Skin epidermis (tissue), 12 donors: ENCODE measurements at regions not wholly inside any gene's neighbourhood (a gene's known extent, or its start where the extent isn't known, plus 50 kb on each side); places are given as distances from the start of the nearest gene placed in this dataset.
"Not testable (repeated sequence)": the region's sequence is repeated elsewhere in the genome, so short reads cannot be mapped to it uniquely, and the experiment has no call there.

Experiments
- H3K27ac ChIP-seq, 21 experiments: fragments of 200-600 bp; sonication (generic) in 11 of 21; one replicate each; pipeline ENCODE4 v1.5.0; 2020; ENCODE audit warnings: mild to moderate bottlenecking in 3 of 21, inconsistent platforms in 2 of 21, moderate library complexity in 2 of 21
- H3K4me3 ChIP-seq, 7 experiments: fragments of 200-600 bp; sonication (generic) in 2 of 7; one replicate each; pipeline ENCODE4 v1.5.0; 2020; ENCODE audit warnings: inconsistent platforms in 2 of 7, mild to moderate bottlenecking in 2 of 7, moderate library complexity in 1 of 7

GRCh38 chr10:33832124-33832787 lies 497.8 kb upstream of the NRP1 start:
- no peak overlapping the region for H3K27ac ChIP-seq
- H3K4me3 ChIP-seq: no peak overlapping the region

- Histone ChIP-seq H3K4me3 (no peak overlapping the region), H3K27ac (no peak overlapping the region)
Observed at GRCh38 chr10:33831591-33831990, 497.1 kb upstream of the NRP1 start.

GRCh38 chr10:33829899-33830298 lies 495.4 kb upstream of the NRP1 start:
- H3K4me3 ChIP-seq, H3K27ac ChIP-seq: not testable (repeated sequence)

- Histone ChIP-seq H3K27ac (no peak overlapping the region), H3K4me3 (no peak overlapping the region)
Observed at GRCh38 chr10:33828592-33828991, 494.1 kb upstream of the NRP1 start.

- Histone ChIP-seq H3K27ac (no peak overlapping the region), H3K4me3 (no peak overlapping the region)
Observed at GRCh38 chr10:33826186-33826585, 491.7 kb upstream of the NRP1 start.

GRCh38 chr10:33822774-33823173 lies 488.3 kb upstream of the NRP1 start:
- Histone ChIP-seq H3K4me3 (no peak overlapping the region), H3K27ac (no peak overlapping the region)

- H3K27ac ChIP-seq: no peak overlapping the region
Observed at GRCh38 chr10:33820531-33820930, 486.1 kb upstream of the NRP1 start.

GRCh38 chr10:33819206-33819605 lies 484.7 kb upstream of the NRP1 start:
- Histone ChIP-seq H3K27ac (no peak overlapping the region), H3K4me3 (no peak overlapping the region)

More at GRCh38 chr10:33820531-33820930, 486.1 kb upstream of the NRP1 start:
- H3K4me3 ChIP-seq: no peak overlapping the region

- no peak overlapping the region for H3K27ac ChIP-seq
Observed at GRCh38 chr10:33818343-33818742, 483.9 kb upstream of the NRP1 start.

GRCh38 chr10:33817605-33818004 lies 483.1 kb upstream of the NRP1 start:
- Histone ChIP-seq H3K27ac (no peak overlapping the region), H3K4me3 (no peak overlapping the region)

More at GRCh38 chr10:33818343-33818742, 483.9 kb upstream of the NRP1 start:
- H3K4me3 ChIP-seq: no peak overlapping the region

GRCh38 chr10:33815776-33816175 lies 481.3 kb upstream of the NRP1 start:
- Histone ChIP-seq H3K4me3 (no peak overlapping the region), H3K27ac (no peak overlapping the region)

GRCh38 chr10:33813871-33814270 lies 479.4 kb upstream of the NRP1 start:
- Histone ChIP-seq H3K27ac (no peak overlapping the region), H3K4me3 (no peak overlapping the region)

- no peak overlapping the region for H3K4me3 ChIP-seq
- H3K27ac ChIP-seq: no peak overlapping the region
Observed at GRCh38 chr10:33813415-33813814, 478.9 kb upstream of the NRP1 start.

GRCh38 chr10:33812586-33812985 lies 478.1 kb upstream of the NRP1 start:
- Histone ChIP-seq H3K4me3 (no peak overlapping the region), H3K27ac (no peak overlapping the region)

- Histone ChIP-seq H3K27ac (no peak overlapping the region), H3K4me3 (no peak overlapping the region)
Observed at GRCh38 chr10:33810986-33811385, 476.5 kb upstream of the NRP1 start.

GRCh38 chr10:33809732-33810131 lies 475.3 kb upstream of the NRP1 start:
- H3K4me3 ChIP-seq: no peak overlapping the region
- no peak overlapping the region for H3K27ac ChIP-seq

GRCh38 chr10:33808475-33808874 lies 474.0 kb upstream of the NRP1 start:
- Histone ChIP-seq H3K4me3 (no peak overlapping the region), H3K27ac (no peak overlapping the region)

GRCh38 chr10:33807531-33808359 lies 473.3 kb upstream of the NRP1 start:
- no peak overlapping the region for H3K27ac ChIP-seq
- H3K4me3 ChIP-seq: no peak overlapping the region

GRCh38 chr10:33805831-33806230 lies 471.4 kb upstream of the NRP1 start:
- H3K4me3 ChIP-seq: no peak overlapping the region
- no peak overlapping the region for H3K27ac ChIP-seq

- no peak overlapping the region for H3K27ac ChIP-seq
- no peak overlapping the region for H3K4me3 ChIP-seq
Observed at GRCh38 chr10:33804584-33804983, 470.1 kb upstream of the NRP1 start.

GRCh38 chr10:33803248-33803647 lies 468.8 kb upstream of the NRP1 start:
- H3K27ac ChIP-seq: no peak overlapping the region
- no peak overlapping the region for H3K4me3 ChIP-seq
